Activated CD8-positive, alpha-beta T cell treated with anti-CD3 and anti-CD28 coated beads for 36 hours (primary cell): ENCODE measurements at regions not wholly inside any gene's neighbourhood (a gene's known extent, or its start where the extent isn't known, plus 50 kb on each side); places are given as distances from the start of the nearest gene placed in this dataset.

Experiments used
- ATAC-seq: fragments of 200-7000 bp; cut with Tn5 transposase; one replicate; pipeline ENCODE4 v1.10.0; 2021; ENCODE audit warnings: mild to moderate bottlenecking, moderate library complexity
- CTCF ChIA-PET: fragments of 350-600 bp; sonication (Branson Sonifier 250); formaldehyde crosslinking; loops from one replicate; lab custom pipeline; 2021; ENCODE audit warnings: antibody characterized with exemption; lab: Charles Lee
- POLR2A ChIA-PET: fragments of 350-600 bp; sonication (Branson Sonifier 250); formaldehyde crosslinking; loops from one replicate; lab custom pipeline; 2021; ENCODE audit warnings: antibody characterized with exemption; lab: Charles Lee
- DNase-seq: peaks from one replicate; pipeline ENCODE4 v3.0.0-alpha.2; 2020
- H3K27ac Mint-ChIP-seq: one replicate; pipeline ENCODE4 v1.8.0; 2021; ENCODE audit warnings: mild to moderate bottlenecking, mixed read lengths
- H3K27me3 Mint-ChIP-seq: one replicate; pipeline ENCODE4 v1.8.0; 2021; ENCODE audit warnings: mixed read lengths
- H3K36me3 Mint-ChIP-seq: one replicate; pipeline ENCODE4 v1.8.0; 2021; ENCODE audit warnings: low read depth, mixed read lengths
- H3K4me1 Mint-ChIP-seq: one replicate; pipeline ENCODE4 v1.8.0; 2021; ENCODE audit warnings: low read depth, mixed read lengths
- H3K4me3 Mint-ChIP-seq: one replicate; pipeline ENCODE4 v1.8.0; 2021; ENCODE audit warnings: mild to moderate bottlenecking, moderate library complexity, mixed read lengths
- H3K9me3 Mint-ChIP-seq: one replicate; pipeline ENCODE4 v1.8.0; 2021; ENCODE audit warnings: mixed read lengths
- intact Hi-C: fragments of 100-400 bp; cut with micrococcal nuclease; formaldehyde crosslinking; loops from one replicate; pipeline ENCODE4 v1.10.0; 2022
- TF ChIP-seq, protein P1 (sequence below): fragments of 200-600 bp; IDR thresholded peaks from one replicate; pipeline ENCODE4 v1.8.0; 2022; ENCODE audit warnings: antibody characterized with exemption, mild to moderate bottlenecking

DNA sequence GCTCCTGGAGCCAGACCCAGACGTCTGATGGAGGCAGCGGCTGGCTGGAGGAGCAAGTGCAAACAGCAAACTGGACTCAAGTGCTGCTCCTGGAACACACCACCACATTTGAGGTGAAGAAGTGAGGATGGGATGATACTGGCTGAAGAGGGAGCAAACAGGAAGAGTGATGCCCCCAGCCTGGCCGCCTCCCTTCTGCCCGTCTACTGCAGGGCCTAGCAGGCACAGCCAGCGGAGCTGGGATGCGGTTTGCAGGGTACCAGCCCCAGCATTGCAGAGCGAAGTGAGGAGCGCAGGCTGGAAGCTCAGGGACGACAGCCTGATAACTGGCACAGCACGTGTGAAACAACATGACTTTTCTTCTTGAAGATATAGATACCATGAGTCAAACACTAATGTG lies 111.8 kb upstream of the ZNF32 start:
- H3K36me3 Mint-ChIP-seq = no peaks in the 10 kb centered on the region
- intact Hi-C loops = no loop called here
- ChIA-PET CTCF (no interaction called here), POLR2A (no interaction called here)
- DNase-seq (no peak), ATAC-seq (no peak)
- H3K4me3 Mint-ChIP-seq = no peak overlapping the region
- TF ChIP-seq, protein P1, sequence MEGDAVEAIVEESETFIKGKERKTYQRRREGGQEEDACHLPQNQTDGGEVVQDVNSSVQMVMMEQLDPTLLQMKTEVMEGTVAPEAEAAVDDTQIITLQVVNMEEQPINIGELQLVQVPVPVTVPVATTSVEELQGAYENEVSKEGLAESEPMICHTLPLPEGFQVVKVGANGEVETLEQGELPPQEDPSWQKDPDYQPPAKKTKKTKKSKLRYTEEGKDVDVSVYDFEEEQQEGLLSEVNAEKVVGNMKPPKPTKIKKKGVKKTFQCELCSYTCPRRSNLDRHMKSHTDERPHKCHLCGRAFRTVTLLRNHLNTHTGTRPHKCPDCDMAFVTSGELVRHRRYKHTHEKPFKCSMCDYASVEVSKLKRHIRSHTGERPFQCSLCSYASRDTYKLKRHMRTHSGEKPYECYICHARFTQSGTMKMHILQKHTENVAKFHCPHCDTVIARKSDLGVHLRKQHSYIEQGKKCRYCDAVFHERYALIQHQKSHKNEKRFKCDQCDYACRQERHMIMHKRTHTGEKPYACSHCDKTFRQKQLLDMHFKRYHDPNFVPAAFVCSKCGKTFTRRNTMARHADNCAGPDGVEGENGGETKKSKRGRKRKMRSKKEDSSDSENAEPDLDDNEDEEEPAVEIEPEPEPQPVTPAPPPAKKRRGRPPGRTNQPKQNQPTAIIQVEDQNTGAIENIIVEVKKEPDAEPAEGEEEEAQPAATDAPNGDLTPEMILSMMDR = no peak
- no peaks in the 10 kb centered on the region for H3K4me1 Mint-ChIP-seq
- H3K27me3 Mint-ChIP-seq = no peaks in the 10 kb centered on the region
- no peaks in the 10 kb centered on the region for H3K9me3 Mint-ChIP-seq
- H3K27ac Mint-ChIP-seq = no peak overlapping the region

DNA sequence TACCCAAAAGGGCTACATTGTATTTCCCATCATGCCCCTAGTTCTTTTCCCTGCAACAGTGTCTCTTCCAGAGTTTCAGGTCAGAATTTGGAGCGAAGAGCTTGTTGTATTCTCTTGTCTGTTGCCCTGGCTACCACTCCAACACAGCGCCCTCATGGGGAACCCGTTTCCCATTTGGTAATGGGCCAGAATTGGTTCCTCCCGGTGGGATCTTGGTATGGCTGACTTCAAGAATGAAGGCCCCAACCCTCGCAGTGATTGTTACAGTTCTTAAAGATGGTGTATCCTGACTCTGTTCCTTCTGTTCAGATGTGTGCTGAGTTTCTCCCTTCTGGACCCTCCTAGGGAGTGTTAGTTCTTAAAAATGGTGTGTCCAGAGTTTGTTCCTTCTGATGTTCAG lies 110.5 kb upstream of the ZNF32 start:
- Mint-ChIP-seq H3K27me3 (no peaks in the 10 kb centered on the region), H3K4me1 (no peaks in the 10 kb centered on the region), H3K4me3 (no peak overlapping the region), H3K27ac (no peak overlapping the region), H3K9me3 (no peaks in the 10 kb centered on the region), H3K36me3 (no peaks in the 10 kb centered on the region)
- ATAC-seq (no peak), DNase-seq (no peak)
- TF ChIP-seq, protein P1 = no peak
- POLR2A ChIA-PET = no interaction called here
- CTCF ChIA-PET = no interaction called here
- intact Hi-C loops = no loop called here

DNA sequence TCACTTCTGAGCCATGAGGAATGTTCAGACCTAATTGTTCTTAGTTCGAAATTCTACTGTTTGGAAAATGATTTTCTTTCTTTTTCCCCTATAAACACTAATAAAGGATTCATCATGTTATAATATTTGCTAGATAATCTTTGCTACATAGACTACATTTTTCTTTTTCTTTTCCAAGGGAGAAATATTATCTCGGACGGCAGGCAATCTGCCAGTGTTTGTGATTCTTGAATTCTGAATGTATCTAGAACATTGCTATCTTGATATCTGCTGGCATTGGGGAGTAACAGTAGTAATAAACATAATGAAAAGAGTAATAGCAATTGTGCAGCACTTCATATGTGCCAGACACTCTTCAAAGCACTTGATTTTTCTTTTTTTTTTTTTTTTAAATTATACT lies 107.7 kb upstream of the ZNF32 start:
- ChIA-PET CTCF (no interaction called here), POLR2A (no interaction called here)
- DNase-seq (no peak), ATAC-seq (no peak)
- intact Hi-C loops = no loop called here
- Mint-ChIP-seq H3K27me3 (no peaks in the 10 kb centered on the region), H3K4me3 (no peak overlapping the region), H3K9me3 (no peaks in the 10 kb centered on the region), H3K36me3 (no peaks in the 10 kb centered on the region), H3K27ac (no peak overlapping the region), H3K4me1 (no peaks in the 10 kb centered on the region)
- TF ChIP-seq, protein P1 = no peak

DNA sequence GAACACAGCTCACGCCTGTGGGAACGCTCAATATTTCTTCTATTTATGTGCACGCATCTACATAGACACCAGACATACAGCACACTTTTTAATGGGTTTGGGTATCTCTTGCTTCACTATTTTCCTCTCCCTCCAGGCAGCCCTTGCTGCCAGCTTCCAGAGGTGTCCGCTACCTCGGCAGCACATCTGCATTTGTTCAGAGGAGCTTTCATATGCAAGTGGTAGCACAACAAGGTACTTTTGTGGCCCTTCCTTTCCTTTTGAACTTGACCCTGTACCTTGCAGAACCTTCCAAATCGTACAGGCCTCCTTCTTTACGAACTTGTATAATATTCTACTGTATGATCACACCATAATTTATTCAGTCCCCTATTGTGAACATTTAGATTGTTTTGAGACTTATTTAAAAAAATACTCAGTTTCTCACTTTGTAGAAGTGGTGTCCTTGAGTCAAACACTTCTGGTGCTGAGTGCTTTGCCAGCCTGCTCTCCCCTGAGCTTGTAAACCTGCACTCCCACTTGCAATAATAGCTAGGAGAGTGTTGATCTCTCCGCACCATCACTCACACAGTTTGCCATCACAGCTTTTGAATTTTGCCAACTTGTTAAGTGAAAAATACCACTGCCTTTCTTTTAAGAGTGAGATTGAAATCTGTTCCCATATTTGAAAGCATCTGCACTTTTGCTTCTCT lies 106.0 kb upstream of the ZNF32 start:
- CTCF ChIA-PET = no interaction called here
- H3K27ac Mint-ChIP-seq = no peak overlapping the region
- H3K4me3 Mint-ChIP-seq = no peak overlapping the region
- TF ChIP-seq, protein P1 = no peak
- DNase-seq (no peak), ATAC-seq (no peak)
- H3K9me3 Mint-ChIP-seq = no peaks in the 10 kb centered on the region
- H3K27me3 Mint-ChIP-seq = no peaks in the 10 kb centered on the region
- POLR2A ChIA-PET = no interaction called here
- no peaks in the 10 kb centered on the region for H3K4me1 Mint-ChIP-seq
- intact Hi-C loops = no loop called here
- no peaks in the 10 kb centered on the region for H3K36me3 Mint-ChIP-seq

DNA sequence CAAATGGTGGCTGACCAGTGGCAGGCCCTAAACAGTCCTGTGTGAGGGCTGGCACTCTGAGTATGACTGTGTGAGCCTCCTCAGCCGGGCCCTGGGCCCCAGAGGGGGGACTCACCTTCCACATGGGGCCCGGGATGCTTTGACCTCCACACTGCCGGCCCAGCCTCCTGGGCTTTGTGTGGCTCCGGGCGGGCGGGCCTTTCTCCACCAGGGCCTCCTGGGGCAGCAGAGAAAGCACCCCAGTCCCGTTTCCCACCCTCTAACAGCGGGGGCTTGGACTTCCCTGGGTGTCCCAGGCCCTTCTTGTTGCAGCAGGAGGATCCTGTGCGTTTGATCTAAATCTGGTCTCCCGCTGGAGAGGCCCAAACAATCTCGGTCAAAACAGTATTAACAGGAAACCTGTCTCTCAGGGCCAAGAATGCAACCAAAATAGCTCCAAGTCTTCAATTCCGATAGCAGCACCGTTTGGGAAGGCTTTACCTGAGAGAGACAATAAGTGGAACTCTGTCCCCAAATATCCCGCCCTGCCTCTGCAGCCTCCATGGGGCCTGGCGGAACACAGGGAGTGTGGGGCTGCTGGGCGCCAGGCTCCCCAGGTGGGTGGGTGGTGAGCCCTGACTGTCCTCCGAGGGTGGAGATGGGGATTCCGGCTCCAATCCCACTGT lies 104.8 kb upstream of the ZNF32 start:
- Mint-ChIP-seq H3K9me3 (no peaks in the 10 kb centered on the region), H3K4me1 (no peaks in the 10 kb centered on the region), H3K27ac (no peak overlapping the region), H3K4me3 (no peak overlapping the region), H3K36me3 (no peaks in the 10 kb centered on the region), H3K27me3 (no peaks in the 10 kb centered on the region)
- CTCF ChIA-PET = no interaction called here
- TF ChIP-seq, protein P1 = no peak
- POLR2A ChIA-PET = interaction anchor here (0.8 kb wide), 1 partner anchor 9 kb away, joined by 3 read pairs; no protein-coding TSS in a partner anchor
- intact Hi-C loops = no loop called here
- DNase-seq = no peak
- ATAC-seq = no peak
